Right lobe of liver (tissue), 6 donors: ENCODE measurements at regions not wholly inside any gene's neighbourhood (a gene's known extent, or its start where the extent isn't known, plus 50 kb on each side); places are given as distances from the start of the nearest gene placed in this dataset.

Experiments used
- ATAC-seq, 4 donors: fragments of 200-7000 bp; cut with Tn5 transposase; one replicate each; pipeline ENCODE4 v1.9.1; 2020; ENCODE audit warnings: mild to moderate bottlenecking in 4 of 4, moderate library complexity in 4 of 4
- DNase-seq, 3 donors: peaks; one replicate each; pipeline ENCODE4 v3.0.0-alpha.2; 2020
- H3K27ac ChIP-seq, 3 donors: fragments of 200-600 bp; one replicate each; pipeline ENCODE4 v1.8.0; 2022
- H3K27me3 ChIP-seq, 2 donors: fragments of 200-600 bp; one replicate each; pipeline ENCODE4 v1.8.0; 2022
- H3K36me3 ChIP-seq, 4 donors: fragments of 200-600 bp; sonication (generic) in 1 of 4; one replicate each; pipeline versions ENCODE4 v1.5.1 to v1.8.0; 2017 to 2022; ENCODE audit warnings: control low read depth in 1 of 4
- H3K4me1 ChIP-seq, 4 donors: fragments of 200-600 bp; sonication (generic) in 1 of 4; one replicate each; pipeline versions ENCODE4 v1.5.1 to v1.8.0; 2017 to 2022; ENCODE audit warnings: control low read depth in 1 of 4
- H3K4me3 ChIP-seq, 3 donors: fragments of 200-600 bp; one replicate each; pipeline ENCODE4 v1.8.0; 2022
- H3K9me3 ChIP-seq, 4 donors: fragments of 200-600 bp; sonication (generic) in 1 of 4; one replicate each; pipeline versions ENCODE4 v1.5.1 to v1.8.0; 2017 to 2022; ENCODE audit warnings: control low read depth in 1 of 4
- CTCF ChIP-seq, 4 donors: fragments of 200-600 bp in 3 of 4; fragments of 450-650 bp in 1 of 4; IDR thresholded peaks; one replicate each; pipeline versions ENCODE4 v1.5.1 to v1.8.0; 2016 to 2022; ENCODE audit warnings: antibody characterized with exemption in 4 of 4, mild to moderate bottlenecking in 2 of 4
- POLR2A ChIP-seq: fragments of 450-650 bp; IDR thresholded peaks from one replicate; pipeline ENCODE4 v1.6.1; 2017; ENCODE audit warnings: antibody characterized with exemption, mild to moderate bottlenecking
- WGBS: methylation state at CpG from one replicate; pipeline ENCODE4 v1.1.6; 2018; ENCODE audit warnings: low coverage, low lambda C conversion rate; ENCODE audit not compliant: insufficient coverage; ENCODE audit errors: missing lambda C conversion rate; 5-methylcytosine and 5-hydroxymethylcytosine counted together
- intact Hi-C, 2 donors: fragments of 100-400 bp; cut with DNase I; formaldehyde crosslinking; loops; one replicate each; pipeline versions ENCODE4 v1.11.2 to v1.14.1; 2022
- donor health status: DM: no; HTN: yes; CAD: no.
- donor health status: DM: no; HTN: no; CAD: no.
- donor health status: DM: no; HTN: no; CAD: no.
- donor health status: DM: no; HTN: yes; CAD: no.
- donor health status: DM: no; HTN: yes; CAD: no.

- 53% methylated on average over 2 of the region's 2 CpGs for WGBS
- Histone ChIP-seq H3K27me3 (no peaks in the 10 kb centered on the region), H3K27ac (no peak overlapping the region), H3K4me3 (no peak overlapping the region), H3K36me3 (no peaks in the 10 kb centered on the region), H3K9me3 (no peaks in the 10 kb centered on the region), H3K4me1 (no peaks in the 10 kb centered on the region)
- no peak for DNase-seq
- no peak for ATAC-seq
- TF ChIP-seq POLR2A: no peak
- TF ChIP-seq CTCF (IDR thresholded peaks at IDR 0.05): no peak
- intact Hi-C loops: no loop called here
Observed at GRCh38 chr10:120972259-120972658, 121.1 kb downstream of the WDR11 start.

GRCh38 chr10:120975072-120975867 lies 124.1 kb downstream of the WDR11 start:
- WGBS: 74% methylated on average over 3 of the region's 4 CpGs
- Histone ChIP-seq H3K4me1 (peaks cover 0 to 6% (median 0%) of the 10 kb centered on the region in 4 donors), H3K4me3 (no peak overlapping the region), H3K36me3 (no peaks in the 10 kb centered on the region), H3K9me3 (no peaks in the 10 kb centered on the region), H3K27ac (no peak overlapping the region), H3K27me3 (peaks cover 0 to 10% of the 10 kb centered on the region in 2 donors)
- intact Hi-C loops: no loop called here
- DNase-seq: no peak
- no peak for ATAC-seq
- TF ChIP-seq POLR2A (no peak), CTCF (IDR thresholded peaks at IDR 0.05) (no peak)

- no peak for TF ChIP-seq CTCF (IDR thresholded peaks at IDR 0.05)
- no peak for TF ChIP-seq POLR2A
- H3K36me3 ChIP-seq: no peaks in the 10 kb centered on the region
- no peak overlapping the region for H3K4me3 ChIP-seq
- peaks cover 0 to 6% (median 0%) of the 10 kb centered on the region in 4 donors for H3K4me1 ChIP-seq
- H3K27ac ChIP-seq: no peak overlapping the region
- no peaks in the 10 kb centered on the region for H3K9me3 ChIP-seq
- ATAC-seq: no peak
- no peak for DNase-seq
- WGBS: 34% methylated on average over 2 of the region's 2 CpGs
- intact Hi-C loops: no loop called here
- H3K27me3 ChIP-seq: peaks cover 0 to 10% of the 10 kb centered on the region in 2 donors
Observed at GRCh38 chr10:120975868-120976225, 124.7 kb downstream of the WDR11 start.

- no peaks in the 10 kb centered on the region for H3K36me3 ChIP-seq
- no peak overlapping the region for H3K4me3 ChIP-seq
- 68% methylated on average over 6 of the region's 6 CpGs for WGBS
- H3K9me3 ChIP-seq: no peaks in the 10 kb centered on the region
- H3K27ac ChIP-seq: no peak overlapping the region
- no peak for ATAC-seq
- peaks cover 0 to 6% (median 0%) of the 10 kb centered on the region in 4 donors for H3K4me1 ChIP-seq
- no peak for DNase-seq
- intact Hi-C loops: no loop called here
- peaks cover 0 to 10% of the 10 kb centered on the region in 2 donors for H3K27me3 ChIP-seq
- TF ChIP-seq CTCF (IDR thresholded peaks at IDR 0.05) (no peak), POLR2A (no peak)
Observed at GRCh38 chr10:120977897-120978296, 126.7 kb downstream of the WDR11 start.
